ENCODE measurements at regions not wholly inside any gene's neighbourhood (a gene's known extent, or its start where the extent isn't known, plus 50 kb on each side); places are given as distances from the start of the nearest gene placed in this dataset.

DNA sequence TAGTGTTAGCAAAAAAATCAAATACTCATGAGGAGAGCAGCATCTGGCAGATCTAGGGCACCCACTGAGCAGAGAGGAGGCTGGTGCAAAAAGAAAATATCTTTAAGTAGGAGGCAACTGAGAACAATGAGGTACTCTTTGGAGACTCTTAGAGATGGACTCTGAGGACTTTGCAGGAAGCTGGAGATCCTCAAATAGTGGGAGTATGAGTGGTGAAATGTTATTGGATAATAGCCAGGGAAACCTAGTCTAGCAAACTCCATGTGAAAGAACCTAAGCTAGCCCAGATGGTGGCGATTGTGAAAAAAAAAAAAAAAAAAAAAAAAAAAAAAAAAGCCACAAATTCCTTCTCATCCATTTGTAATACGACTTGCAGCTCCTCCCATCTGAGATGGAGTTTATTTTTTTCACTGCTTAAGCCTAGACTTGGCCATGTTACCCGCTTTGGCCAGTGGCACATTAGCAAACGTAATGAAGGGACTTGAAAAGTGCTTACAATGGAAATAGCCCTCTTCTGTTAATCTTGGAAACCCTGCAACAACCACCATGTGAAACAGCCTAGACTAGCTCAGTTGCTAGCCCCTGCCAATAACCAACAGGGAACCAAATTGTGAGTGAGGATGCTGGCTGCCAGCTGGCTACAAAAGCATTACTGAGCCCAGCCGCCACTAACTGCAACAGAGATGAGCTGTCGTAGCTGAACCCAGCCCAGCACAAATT is 476.2 kb downstream of the KLF12 start:
- Histone ChIP-seq H3K9me3 (ENCODE audit: low read length) (no peaks in the 10 kb centered on the region), H3K4me3 (ENCODE audit: low read length) (no peak overlapping the region), H3K4me2 (ENCODE audit: low read length) (no peak overlapping the region), H3K9ac (ENCODE audit: low read length) (no peak overlapping the region), H4K20me1 (ENCODE audit: insufficient read depth) (no peaks in the 10 kb centered on the region), H3K36me3 (ENCODE audit: insufficient read depth, low read length) (no peaks in the 10 kb centered on the region), H3K27ac (ENCODE audit: low read length) (no peak overlapping the region), H3K9me2 (ENCODE audit: insufficient read depth, low read length) (no peaks in the 10 kb centered on the region), H3K27me3 (ENCODE audit: insufficient read depth, low read depth, low read length) (no peaks in the 10 kb centered on the region), H3F3A (ENCODE audit: insufficient read depth, low read length, poor library complexity, severe bottlenecking) (no peaks in the 10 kb centered on the region), H2AFZ (ENCODE audit: low read depth, low read length) (no peak overlapping the region), H3K79me2 (replicated peaks; ENCODE audit: insufficient read depth, low read length) (no peaks in the 10 kb centered on the region)
- no peak for TF ChIP-seq EP300 (conservative IDR thresholded peaks at IDR 0.05; ENCODE audit: poor library complexity, severe bottlenecking)
- no peak for TF ChIP-seq RAD21 (conservative IDR thresholded peaks at IDR 0.05)
- TF ChIP-seq EZH2 (IDR thresholded peaks at IDR 0.05; ENCODE audit: borderline replicate concordance, insufficient read depth, low read length, poor library complexity, severe bottlenecking) = no peak
- TF ChIP-seq, protein P1, sequence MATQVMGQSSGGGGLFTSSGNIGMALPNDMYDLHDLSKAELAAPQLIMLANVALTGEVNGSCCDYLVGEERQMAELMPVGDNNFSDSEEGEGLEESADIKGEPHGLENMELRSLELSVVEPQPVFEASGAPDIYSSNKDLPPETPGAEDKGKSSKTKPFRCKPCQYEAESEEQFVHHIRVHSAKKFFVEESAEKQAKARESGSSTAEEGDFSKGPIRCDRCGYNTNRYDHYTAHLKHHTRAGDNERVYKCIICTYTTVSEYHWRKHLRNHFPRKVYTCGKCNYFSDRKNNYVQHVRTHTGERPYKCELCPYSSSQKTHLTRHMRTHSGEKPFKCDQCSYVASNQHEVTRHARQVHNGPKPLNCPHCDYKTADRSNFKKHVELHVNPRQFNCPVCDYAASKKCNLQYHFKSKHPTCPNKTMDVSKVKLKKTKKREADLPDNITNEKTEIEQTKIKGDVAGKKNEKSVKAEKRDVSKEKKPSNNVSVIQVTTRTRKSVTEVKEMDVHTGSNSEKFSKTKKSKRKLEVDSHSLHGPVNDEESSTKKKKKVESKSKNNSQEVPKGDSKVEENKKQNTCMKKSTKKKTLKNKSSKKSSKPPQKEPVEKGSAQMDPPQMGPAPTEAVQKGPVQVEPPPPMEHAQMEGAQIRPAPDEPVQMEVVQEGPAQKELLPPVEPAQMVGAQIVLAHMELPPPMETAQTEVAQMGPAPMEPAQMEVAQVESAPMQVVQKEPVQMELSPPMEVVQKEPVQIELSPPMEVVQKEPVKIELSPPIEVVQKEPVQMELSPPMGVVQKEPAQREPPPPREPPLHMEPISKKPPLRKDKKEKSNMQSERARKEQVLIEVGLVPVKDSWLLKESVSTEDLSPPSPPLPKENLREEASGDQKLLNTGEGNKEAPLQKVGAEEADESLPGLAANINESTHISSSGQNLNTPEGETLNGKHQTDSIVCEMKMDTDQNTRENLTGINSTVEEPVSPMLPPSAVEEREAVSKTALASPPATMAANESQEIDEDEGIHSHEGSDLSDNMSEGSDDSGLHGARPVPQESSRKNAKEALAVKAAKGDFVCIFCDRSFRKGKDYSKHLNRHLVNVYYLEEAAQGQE (IDR thresholded peaks at IDR 0.05; ENCODE audit: borderline replicate concordance) = no peak
- TF ChIP-seq POLR2AphosphoS5 (IDR thresholded peaks at IDR 0.05) = no peak
- no peak for TF ChIP-seq MXI1 (conservative IDR thresholded peaks at IDR 0.05; ENCODE audit: poor library complexity, severe bottlenecking)
- no peak for TF ChIP-seq SMC3 (conservative IDR thresholded peaks at IDR 0.05; ENCODE audit: poor library complexity)
- TF ChIP-seq TAF1 (IDR thresholded peaks at IDR 0.05; ENCODE audit: low read depth) = no peak
- TF ChIP-seq, protein P2, sequence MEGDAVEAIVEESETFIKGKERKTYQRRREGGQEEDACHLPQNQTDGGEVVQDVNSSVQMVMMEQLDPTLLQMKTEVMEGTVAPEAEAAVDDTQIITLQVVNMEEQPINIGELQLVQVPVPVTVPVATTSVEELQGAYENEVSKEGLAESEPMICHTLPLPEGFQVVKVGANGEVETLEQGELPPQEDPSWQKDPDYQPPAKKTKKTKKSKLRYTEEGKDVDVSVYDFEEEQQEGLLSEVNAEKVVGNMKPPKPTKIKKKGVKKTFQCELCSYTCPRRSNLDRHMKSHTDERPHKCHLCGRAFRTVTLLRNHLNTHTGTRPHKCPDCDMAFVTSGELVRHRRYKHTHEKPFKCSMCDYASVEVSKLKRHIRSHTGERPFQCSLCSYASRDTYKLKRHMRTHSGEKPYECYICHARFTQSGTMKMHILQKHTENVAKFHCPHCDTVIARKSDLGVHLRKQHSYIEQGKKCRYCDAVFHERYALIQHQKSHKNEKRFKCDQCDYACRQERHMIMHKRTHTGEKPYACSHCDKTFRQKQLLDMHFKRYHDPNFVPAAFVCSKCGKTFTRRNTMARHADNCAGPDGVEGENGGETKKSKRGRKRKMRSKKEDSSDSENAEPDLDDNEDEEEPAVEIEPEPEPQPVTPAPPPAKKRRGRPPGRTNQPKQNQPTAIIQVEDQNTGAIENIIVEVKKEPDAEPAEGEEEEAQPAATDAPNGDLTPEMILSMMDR (IDR thresholded peaks at IDR 0.05; ENCODE audit: poor library complexity, severe bottlenecking) = no peak

DNA sequence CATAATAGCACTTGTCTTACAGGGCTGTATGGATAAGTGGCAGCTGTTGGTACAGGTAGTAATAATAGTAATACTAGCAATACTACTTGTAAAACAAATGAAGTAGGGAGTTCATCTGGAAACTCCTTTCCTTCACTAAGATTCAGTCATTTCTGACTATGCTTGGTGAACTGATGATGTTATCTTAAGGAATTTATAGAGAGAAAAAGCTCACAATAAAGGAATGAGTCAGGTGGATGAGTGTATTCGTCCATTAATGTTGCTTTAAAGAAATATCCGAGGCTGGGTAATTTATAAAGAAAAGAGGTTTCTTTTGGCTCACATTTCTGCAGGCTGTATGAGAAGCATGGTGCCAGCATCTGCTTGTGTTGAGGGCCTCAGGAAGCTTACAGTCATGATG is 477.3 kb downstream of the KLF12 start:
- Histone ChIP-seq H3K4me2 (ENCODE audit: low read length) (no peak overlapping the region), H3K79me2 (replicated peaks; ENCODE audit: insufficient read depth, low read length) (no peaks in the 10 kb centered on the region), H3K36me3 (ENCODE audit: insufficient read depth, low read length) (no peaks in the 10 kb centered on the region), H4K20me1 (ENCODE audit: insufficient read depth) (no peaks in the 10 kb centered on the region), H3K9me2 (ENCODE audit: insufficient read depth, low read length) (no peaks in the 10 kb centered on the region), H3K9ac (ENCODE audit: low read length) (no peak overlapping the region), H3K9me3 (ENCODE audit: low read length) (no peaks in the 10 kb centered on the region), H2AFZ (ENCODE audit: low read depth, low read length) (no peak overlapping the region), H3K27ac (ENCODE audit: low read length) (no peak overlapping the region), H3K4me3 (ENCODE audit: low read length) (no peak overlapping the region), H3F3A (ENCODE audit: insufficient read depth, low read length, poor library complexity, severe bottlenecking) (no peaks in the 10 kb centered on the region), H3K27me3 (ENCODE audit: insufficient read depth, low read depth, low read length) (no peaks in the 10 kb centered on the region)
- TF ChIP-seq POLR2AphosphoS5 (IDR thresholded peaks at IDR 0.05) = no peak
- TF ChIP-seq, protein P1 (IDR thresholded peaks at IDR 0.05; ENCODE audit: borderline replicate concordance) = no peak
- TF ChIP-seq TAF1 (IDR thresholded peaks at IDR 0.05; ENCODE audit: low read depth) = no peak
- no peak for TF ChIP-seq RAD21 (conservative IDR thresholded peaks at IDR 0.05)
- no peak for TF ChIP-seq EZH2 (IDR thresholded peaks at IDR 0.05; ENCODE audit: borderline replicate concordance, insufficient read depth, low read length, poor library complexity, severe bottlenecking)
- TF ChIP-seq SMC3 (conservative IDR thresholded peaks at IDR 0.05; ENCODE audit: poor library complexity) = no peak
- TF ChIP-seq, protein P2 (IDR thresholded peaks at IDR 0.05; ENCODE audit: poor library complexity, severe bottlenecking) = no peak
- no peak for TF ChIP-seq EP300 (conservative IDR thresholded peaks at IDR 0.05; ENCODE audit: poor library complexity, severe bottlenecking)
- TF ChIP-seq MXI1 (conservative IDR thresholded peaks at IDR 0.05; ENCODE audit: poor library complexity, severe bottlenecking) = no peak

All from neural cell (in vitro differentiated cells).